ENCODE measurements at regions not wholly inside any gene's neighbourhood (a gene's known extent, or its start where the extent isn't known, plus 50 kb on each side); places are given as distances from the start of the nearest gene placed in this dataset.

DNA sequence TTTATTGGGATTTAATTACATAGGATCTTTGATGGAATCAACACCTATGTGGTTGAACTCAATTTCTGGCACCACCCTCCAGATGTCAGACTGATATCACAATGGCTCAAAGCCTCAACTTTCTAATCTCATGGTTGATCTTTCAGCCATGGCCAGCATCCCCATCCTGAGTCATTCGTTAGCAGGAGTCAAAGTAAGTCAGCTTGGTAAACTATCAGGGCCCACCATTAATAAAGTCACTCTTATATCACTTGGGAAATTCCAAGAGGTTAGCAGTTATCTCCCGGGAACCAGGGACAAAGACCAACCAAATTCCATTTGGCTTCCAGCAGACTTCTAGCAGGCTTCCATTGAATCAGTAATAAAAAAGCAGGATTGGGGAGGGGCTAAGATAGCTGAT, 50.7 kb upstream of the TNFSF4 start:
- ChIA-PET CTCF (no interaction called here), POLR2A (no interaction called here), RAD21 (ENCODE audit: low non-redundant PET in 1 of 2, low total read pairs in 2 of 2, uncharacterized antibody in 2 of 2, unreplicated experiment in 2 of 2) (no interaction called here)
- H3K9me3 ChIP-seq (ENCODE audit: control insufficient read depth in 1 of 2, insufficient read depth in 1 of 2, low read depth in 1 of 2, low read length in 2 of 2): no peaks in the 10 kb centered on the region
- no peak overlapping the region for H3K4me2 ChIP-seq (ENCODE audit: low read length)
- H3K9ac ChIP-seq (ENCODE audit: low read length): no peak overlapping the region
- no peaks in the 10 kb centered on the region for H3K4me1 ChIP-seq (ENCODE audit: control insufficient read depth in 1 of 2, insufficient read depth in 2 of 2, low read length in 2 of 2)
- H3K9me2 ChIP-seq (ENCODE audit: insufficient read depth): no peaks in the 10 kb centered on the region
- no TSS peak for BruUV-seq (replicated peaks)
- intact Hi-C loops (cut with micrococcal nuclease): no loop called here
- no peak overlapping the region for H2AFZ ChIP-seq (ENCODE audit: low read depth, low read length, poor library complexity, severe bottlenecking)
- ATAC-seq: no peak
- no peaks in the 10 kb centered on the region for H3K79me2 ChIP-seq (ENCODE audit: insufficient read depth, low read length)
- H3K27me3 ChIP-seq (ENCODE audit: insufficient read depth, low read length): no peaks in the 10 kb centered on the region
- H3K36me3 ChIP-seq (ENCODE audit: control insufficient read depth in 1 of 2, insufficient read depth in 2 of 2, low read length in 2 of 2): no peaks in the 10 kb centered on the region
- TF ChIP-seq, protein P1, sequence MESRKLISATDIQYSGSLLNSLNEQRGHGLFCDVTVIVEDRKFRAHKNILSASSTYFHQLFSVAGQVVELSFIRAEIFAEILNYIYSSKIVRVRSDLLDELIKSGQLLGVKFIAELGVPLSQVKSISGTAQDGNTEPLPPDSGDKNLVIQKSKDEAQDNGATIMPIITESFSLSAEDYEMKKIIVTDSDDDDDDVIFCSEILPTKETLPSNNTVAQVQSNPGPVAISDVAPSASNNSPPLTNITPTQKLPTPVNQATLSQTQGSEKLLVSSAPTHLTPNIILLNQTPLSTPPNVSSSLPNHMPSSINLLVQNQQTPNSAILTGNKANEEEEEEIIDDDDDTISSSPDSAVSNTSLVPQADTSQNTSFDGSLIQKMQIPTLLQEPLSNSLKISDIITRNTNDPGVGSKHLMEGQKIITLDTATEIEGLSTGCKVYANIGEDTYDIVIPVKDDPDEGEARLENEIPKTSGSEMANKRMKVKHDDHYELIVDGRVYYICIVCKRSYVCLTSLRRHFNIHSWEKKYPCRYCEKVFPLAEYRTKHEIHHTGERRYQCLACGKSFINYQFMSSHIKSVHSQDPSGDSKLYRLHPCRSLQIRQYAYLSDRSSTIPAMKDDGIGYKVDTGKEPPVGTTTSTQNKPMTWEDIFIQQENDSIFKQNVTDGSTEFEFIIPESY (IDR thresholded peaks at IDR 0.05; ENCODE audit: extremely low read depth, insufficient replicate concordance, low read length): no peak
- no peak for TF ChIP-seq CEBPB (IDR thresholded peaks at IDR 0.05; ENCODE audit: low read depth)
- TF ChIP-seq FOSL1 (IDR thresholded peaks at IDR 0.05; ENCODE audit: low read depth): no peak
- TF ChIP-seq, protein P2, sequence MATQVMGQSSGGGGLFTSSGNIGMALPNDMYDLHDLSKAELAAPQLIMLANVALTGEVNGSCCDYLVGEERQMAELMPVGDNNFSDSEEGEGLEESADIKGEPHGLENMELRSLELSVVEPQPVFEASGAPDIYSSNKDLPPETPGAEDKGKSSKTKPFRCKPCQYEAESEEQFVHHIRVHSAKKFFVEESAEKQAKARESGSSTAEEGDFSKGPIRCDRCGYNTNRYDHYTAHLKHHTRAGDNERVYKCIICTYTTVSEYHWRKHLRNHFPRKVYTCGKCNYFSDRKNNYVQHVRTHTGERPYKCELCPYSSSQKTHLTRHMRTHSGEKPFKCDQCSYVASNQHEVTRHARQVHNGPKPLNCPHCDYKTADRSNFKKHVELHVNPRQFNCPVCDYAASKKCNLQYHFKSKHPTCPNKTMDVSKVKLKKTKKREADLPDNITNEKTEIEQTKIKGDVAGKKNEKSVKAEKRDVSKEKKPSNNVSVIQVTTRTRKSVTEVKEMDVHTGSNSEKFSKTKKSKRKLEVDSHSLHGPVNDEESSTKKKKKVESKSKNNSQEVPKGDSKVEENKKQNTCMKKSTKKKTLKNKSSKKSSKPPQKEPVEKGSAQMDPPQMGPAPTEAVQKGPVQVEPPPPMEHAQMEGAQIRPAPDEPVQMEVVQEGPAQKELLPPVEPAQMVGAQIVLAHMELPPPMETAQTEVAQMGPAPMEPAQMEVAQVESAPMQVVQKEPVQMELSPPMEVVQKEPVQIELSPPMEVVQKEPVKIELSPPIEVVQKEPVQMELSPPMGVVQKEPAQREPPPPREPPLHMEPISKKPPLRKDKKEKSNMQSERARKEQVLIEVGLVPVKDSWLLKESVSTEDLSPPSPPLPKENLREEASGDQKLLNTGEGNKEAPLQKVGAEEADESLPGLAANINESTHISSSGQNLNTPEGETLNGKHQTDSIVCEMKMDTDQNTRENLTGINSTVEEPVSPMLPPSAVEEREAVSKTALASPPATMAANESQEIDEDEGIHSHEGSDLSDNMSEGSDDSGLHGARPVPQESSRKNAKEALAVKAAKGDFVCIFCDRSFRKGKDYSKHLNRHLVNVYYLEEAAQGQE (IDR thresholded peaks at IDR 0.05; ENCODE audit: low read depth): no peak
- TF ChIP-seq SP1 (IDR thresholded peaks at IDR 0.05; ENCODE audit: low read depth): no peak
- TF ChIP-seq, protein P3, sequence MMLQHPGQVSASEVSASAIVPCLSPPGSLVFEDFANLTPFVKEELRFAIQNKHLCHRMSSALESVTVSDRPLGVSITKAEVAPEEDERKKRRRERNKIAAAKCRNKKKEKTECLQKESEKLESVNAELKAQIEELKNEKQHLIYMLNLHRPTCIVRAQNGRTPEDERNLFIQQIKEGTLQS (IDR thresholded peaks at IDR 0.05): no peak
- no peak for TF ChIP-seq POLR2A (IDR thresholded peaks at IDR 0.05; ENCODE audit: borderline replicate concordance, extremely low read depth, insufficient read depth, insufficient read length)
- no peak for TF ChIP-seq CBX3 (IDR thresholded peaks at IDR 0.05; ENCODE audit: low read depth)
- no peak for TF ChIP-seq EGR1 (IDR thresholded peaks at IDR 0.05; ENCODE audit: low read depth)
- no peak for TF ChIP-seq ZNF274 (IDR thresholded peaks at IDR 0.05; ENCODE audit: low read depth, low read length)
- TF ChIP-seq, protein P4, sequence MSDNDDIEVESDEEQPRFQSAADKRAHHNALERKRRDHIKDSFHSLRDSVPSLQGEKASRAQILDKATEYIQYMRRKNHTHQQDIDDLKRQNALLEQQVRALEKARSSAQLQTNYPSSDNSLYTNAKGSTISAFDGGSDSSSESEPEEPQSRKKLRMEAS (IDR thresholded peaks at IDR 0.05): no peak
- TF ChIP-seq ELF1 (IDR thresholded peaks at IDR 0.05; ENCODE audit: borderline replicate concordance, low read depth): no peak
- TF ChIP-seq EZH2phosphoT487 (IDR thresholded peaks at IDR 0.05; ENCODE audit: borderline replicate concordance): no peak
- TF ChIP-seq TCF7L2 (IDR thresholded peaks at IDR 0.05; ENCODE audit: borderline replicate concordance, extremely low read depth, insufficient read depth, insufficient read length): no peak
- no peak for DNase-seq (ENCODE audit: low read depth, low spot score)
- H4K20me1 ChIP-seq (ENCODE audit: insufficient read depth): no peaks in the 10 kb centered on the region
- H3K4me3 ChIP-seq (replicated peaks in 1 of 2; ENCODE audit: low read depth in 1 of 2, low read length in 2 of 2): no peak overlapping the region
- H3K27ac ChIP-seq (ENCODE audit: low read depth, low read length): no peak overlapping the region
